Tibial artery (tissue), 4 donors: ENCODE measurements at regions not wholly inside any gene's neighbourhood (a gene's known extent, or its start where the extent isn't known, plus 50 kb on each side); places are given as distances from the start of the nearest gene placed in this dataset.
"Not testable (repeated sequence)": the region's sequence is repeated elsewhere in the genome, so short reads cannot be mapped to it uniquely, and the experiment has no call there.

Experiments
- DNase-seq, 2 donors: peaks; one replicate each; pipeline ENCODE4 v3.0.0-alpha.2; 2019
- H3K27ac ChIP-seq, 2 donors: fragments of 200-600 bp; sonication (generic) in 1 of 2; 1 replicate in 1 of 2; 2 replicates in 1 of 2; pipeline ENCODE4 v1.5.1; 2018 to 2019; ENCODE audit warnings: mild to moderate bottlenecking in 1 of 2
- H3K27me3 ChIP-seq, 2 donors: fragments of 200-600 bp; sonication (generic) in 1 of 2; one replicate each; pipeline versions ENCODE4 v1.5.1 to v1.6.0; 2016 to 2019
- H3K36me3 ChIP-seq, 3 donors: fragments of 200-600 bp; sonication (generic) in 2 of 3; one replicate each; pipeline ENCODE4 v1.5.1; 2016 to 2019; ENCODE audit warnings: mild to moderate bottlenecking in 2 of 3
- H3K4me1 ChIP-seq, 4 donors: fragments of 200-600 bp; sonication (generic) in 2 of 4; 1 replicate in 3 of 4; 2 replicates in 1 of 4; pipeline ENCODE4 v1.5.1; 2016 to 2019
- H3K4me3 ChIP-seq, 2 donors: fragments of 200-600 bp; sonication (generic) in 1 of 2; 1 replicate in 1 of 2; 2 replicates in 1 of 2; pipeline ENCODE4 v1.5.1; 2018 to 2019; ENCODE audit warnings: mild to moderate bottlenecking in 2 of 2
- H3K9me3 ChIP-seq, 3 donors: fragments of 200-600 bp; sonication (generic) in 1 of 3; one replicate each; pipeline ENCODE4 v1.5.1; 2016 to 2019
- CTCF ChIP-seq, 2 experiments: fragments of 200-600 bp in 1 of 2; fragments of 450-650 bp in 1 of 2; IDR thresholded peaks; one replicate each; pipeline ENCODE4 v1.5.1; 2017 to 2019; ENCODE audit warnings: antibody characterized with exemption in 2 of 2, mild to moderate bottlenecking in 1 of 2, moderate library complexity in 1 of 2
- intact Hi-C: fragments of 100-400 bp; cut with DNase I; formaldehyde crosslinking; loops from one replicate; pipeline ENCODE4 v1.15.0; 2023; ENCODE audit warnings: low total_unique reads

DNA sequence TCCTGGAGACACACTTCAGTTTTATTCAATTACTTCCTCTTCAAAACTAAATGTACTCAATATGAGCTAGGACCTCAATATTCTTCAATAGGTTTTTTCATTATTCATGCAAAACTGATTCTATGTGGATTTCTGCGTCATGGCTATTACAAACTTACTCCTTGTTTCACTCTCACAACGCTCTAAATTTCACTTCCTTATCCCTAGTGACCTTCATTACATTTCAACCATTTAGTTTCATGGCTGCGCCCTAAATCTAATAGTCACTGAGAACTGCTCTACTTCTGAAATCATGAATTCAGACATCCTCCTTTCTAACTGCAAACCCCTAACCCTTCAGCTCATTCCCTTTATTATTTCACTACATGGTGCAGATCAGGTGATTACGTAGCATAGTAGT, 93.9 kb downstream of the SLC25A46 start:
- H3K4me3 ChIP-seq, result no peak overlapping the region
- no peaks in the 10 kb centered on the region for H3K36me3 ChIP-seq
- H3K27me3 ChIP-seq, result no peaks in the 10 kb centered on the region
- intact Hi-C loops, result no loop called here
- no peak for DNase-seq
- no peak overlapping the region for H3K27ac ChIP-seq
- no peaks in the 10 kb centered on the region for H3K9me3 ChIP-seq
- no peaks in the 10 kb centered on the region for H3K4me1 ChIP-seq
- no peak for TF ChIP-seq CTCF (IDR thresholded peaks at IDR 0.05)

DNA sequence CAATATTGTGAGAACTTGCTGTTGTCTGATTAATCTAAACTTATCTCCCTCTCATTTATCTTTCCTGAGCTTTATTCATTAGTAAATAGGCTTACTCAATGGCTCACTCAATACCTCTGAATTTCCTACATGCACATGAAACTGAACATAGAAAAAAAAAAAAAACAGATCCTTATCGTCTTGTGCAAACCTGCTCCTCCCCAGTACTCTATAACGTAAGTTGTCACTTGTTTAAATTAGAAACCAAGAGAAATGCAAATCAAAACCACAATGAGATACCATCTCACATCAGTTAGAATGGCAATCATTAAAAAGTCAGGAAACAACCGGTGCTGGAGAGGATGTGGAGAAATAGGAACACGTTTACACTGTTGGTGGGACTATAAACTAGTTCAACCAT, 96.1 kb downstream of the SLC25A46 start:
- H3K27me3 ChIP-seq, H3K4me3 ChIP-seq, H3K36me3 ChIP-seq, H3K27ac ChIP-seq, H3K4me1 ChIP-seq, H3K9me3 ChIP-seq, DNase-seq, intact Hi-C loops: not testable (repeated sequence)

DNA sequence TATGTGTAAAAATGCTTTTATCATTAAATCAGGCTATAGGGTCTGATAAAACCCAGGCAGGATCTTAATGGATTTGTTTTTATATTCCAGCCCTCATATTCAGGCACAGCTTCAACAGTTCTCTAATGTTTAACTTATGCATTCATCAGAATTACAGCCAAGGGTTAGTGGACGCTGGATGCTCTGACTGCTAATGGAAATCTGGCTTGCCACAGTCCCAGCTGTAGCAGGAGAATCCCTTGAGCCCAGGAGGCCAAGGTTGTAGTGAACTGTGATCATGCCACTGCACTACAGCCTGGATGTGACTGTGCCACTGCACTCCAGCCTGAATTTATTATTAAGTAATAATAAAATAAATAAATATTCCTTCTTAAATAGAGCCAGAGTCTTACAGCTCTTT, 98.0 kb downstream of the SLC25A46 start:
- Histone ChIP-seq H3K27me3 (no peaks in the 10 kb centered on the region), H3K4me3 (no peak overlapping the region), H3K27ac (no peak overlapping the region), H3K4me1 (no peaks in the 10 kb centered on the region), H3K36me3 (no peaks in the 10 kb centered on the region), H3K9me3 (no peaks in the 10 kb centered on the region)
- intact Hi-C loops, result no loop called here
- TF ChIP-seq CTCF (IDR thresholded peaks at IDR 0.05), result no peak
- no peak for DNase-seq

GRCh38 chr5:110838357-110838756, 99.5 kb downstream of the SLC25A46 start:
- H3K27me3 ChIP-seq, H3K36me3 ChIP-seq, H3K9me3 ChIP-seq, H3K4me1 ChIP-seq, H3K4me3 ChIP-seq, intact Hi-C loops, DNase-seq, H3K27ac ChIP-seq: not testable (repeated sequence)

DNA sequence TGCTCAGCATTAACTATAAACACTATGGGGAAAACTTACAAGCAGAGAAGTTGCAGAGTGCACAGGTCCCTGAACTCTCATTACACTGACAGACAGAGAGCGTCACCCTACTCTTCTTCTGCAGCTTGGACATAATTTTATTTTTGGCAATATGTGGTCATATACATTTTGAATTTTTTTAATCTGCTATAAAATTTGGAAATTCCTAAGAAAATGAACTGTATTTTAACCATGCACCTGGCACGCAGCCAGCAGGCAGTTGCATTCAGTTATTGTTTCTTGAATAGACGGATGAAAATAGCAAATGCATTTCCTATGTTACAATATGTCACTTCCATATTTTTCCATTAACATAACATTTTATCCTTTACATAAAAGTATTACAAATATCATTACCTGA, 100.2 kb downstream of the SLC25A46 start:
- Histone ChIP-seq H3K4me3 (no peak overlapping the region), H3K36me3 (no peaks in the 10 kb centered on the region), H3K9me3 (no peaks in the 10 kb centered on the region), H3K27me3 (no peaks in the 10 kb centered on the region), H3K27ac (no peak overlapping the region), H3K4me1 (no peaks in the 10 kb centered on the region)
- intact Hi-C loops, result no loop called here
- no peak for TF ChIP-seq CTCF (IDR thresholded peaks at IDR 0.05)
- no peak for DNase-seq

GRCh38 chr5:110840347-110840960, 101.6 kb downstream of the SLC25A46 start:
- Histone ChIP-seq H3K4me1 (no peaks in the 10 kb centered on the region), H3K9me3 (no peaks in the 10 kb centered on the region), H3K27ac (no peak overlapping the region), H3K27me3 (no peaks in the 10 kb centered on the region), H3K36me3 (no peaks in the 10 kb centered on the region), H3K4me3 (no peak overlapping the region)
- no peak for DNase-seq
- TF ChIP-seq CTCF (IDR thresholded peaks at IDR 0.05), result no peak
- intact Hi-C loops, result no loop called here

GRCh38 chr5:110841137-110841536, 102.3 kb downstream of the SLC25A46 start:
- no peak for DNase-seq
- Histone ChIP-seq H3K36me3 (no peaks in the 10 kb centered on the region), H3K4me3 (no peak overlapping the region), H3K9me3 (no peaks in the 10 kb centered on the region), H3K27ac (no peak overlapping the region), H3K27me3 (no peaks in the 10 kb centered on the region), H3K4me1 (no peaks in the 10 kb centered on the region)
- TF ChIP-seq CTCF (IDR thresholded peaks at IDR 0.05), result no peak
- intact Hi-C loops, result no loop called here
